ENCODE measurements at regions not wholly inside any gene's neighbourhood (a gene's known extent, or its start where the extent isn't known, plus 50 kb on each side); places are given as distances from the start of the nearest gene placed in this dataset.

GRCh38 chr22:47237890-47238480 is 475.5 kb downstream of the TBC1D22A start:
- H3K36me3 ChIP-seq (ENCODE audit: control insufficient read depth in 1 of 2, insufficient read depth in 2 of 2, low read length in 2 of 2), result no peaks in the 10 kb centered on the region
- H3K4me3 ChIP-seq (ENCODE audit: low read depth in 1 of 2, low read length in 2 of 2), result no peak overlapping the region
- no peaks in the 10 kb centered on the region for H3K9me3 ChIP-seq (ENCODE audit: control insufficient read depth in 1 of 2, low read length in 2 of 2)
- no peaks in the 10 kb centered on the region for H3K4me1 ChIP-seq (ENCODE audit: control insufficient read depth in 1 of 2, insufficient read depth in 2 of 2, low read length in 2 of 2)
- no peak overlapping the region for H3K27ac ChIP-seq (ENCODE audit: low read length)
- no peaks in the 10 kb centered on the region for H3K27me3 ChIP-seq (ENCODE audit: low read depth, low read length)

- no peaks in the 10 kb centered on the region for H3K4me1 ChIP-seq (ENCODE audit: control insufficient read depth in 1 of 2, insufficient read depth in 2 of 2, low read length in 2 of 2)
- no peak overlapping the region for H3K27ac ChIP-seq (ENCODE audit: low read length)
- no peaks in the 10 kb centered on the region for H3K36me3 ChIP-seq (ENCODE audit: control insufficient read depth in 1 of 2, insufficient read depth in 2 of 2, low read length in 2 of 2)
- H3K9me3 ChIP-seq (ENCODE audit: control insufficient read depth in 1 of 2, low read length in 2 of 2), result no peaks in the 10 kb centered on the region
- no peak overlapping the region for H3K4me3 ChIP-seq (ENCODE audit: low read depth in 1 of 2, low read length in 2 of 2)
- H3K27me3 ChIP-seq (ENCODE audit: low read depth, low read length), result no peaks in the 10 kb centered on the region
Observed at GRCh38 chr22:47236718-47237117, 474.3 kb downstream of the TBC1D22A start.

GRCh38 chr22:47236161-47236560 is 473.7 kb downstream of the TBC1D22A start:
- H3K9me3 ChIP-seq (ENCODE audit: control insufficient read depth in 1 of 2, low read length in 2 of 2), result no peaks in the 10 kb centered on the region
- no peaks in the 10 kb centered on the region for H3K27me3 ChIP-seq (ENCODE audit: low read depth, low read length)
- H3K4me1 ChIP-seq (ENCODE audit: control insufficient read depth in 1 of 2, insufficient read depth in 2 of 2, low read length in 2 of 2), result no peaks in the 10 kb centered on the region
- H3K36me3 ChIP-seq (ENCODE audit: control insufficient read depth in 1 of 2, insufficient read depth in 2 of 2, low read length in 2 of 2), result no peaks in the 10 kb centered on the region
- no peak overlapping the region for H3K27ac ChIP-seq (ENCODE audit: low read length)
- no peak overlapping the region for H3K4me3 ChIP-seq (ENCODE audit: low read depth in 1 of 2, low read length in 2 of 2)

GRCh38 chr22:47233316-47234243 is 471.1 kb downstream of the TBC1D22A start:
- H3K27ac ChIP-seq (ENCODE audit: low read length), result no peak overlapping the region
- H3K36me3 ChIP-seq (ENCODE audit: control insufficient read depth in 1 of 2, insufficient read depth in 2 of 2, low read length in 2 of 2), result no peaks in the 10 kb centered on the region
- no peaks in the 10 kb centered on the region for H3K27me3 ChIP-seq (ENCODE audit: low read depth, low read length)
- H3K4me3 ChIP-seq (ENCODE audit: low read depth in 1 of 2, low read length in 2 of 2), result no peak overlapping the region
- H3K4me1 ChIP-seq (ENCODE audit: control insufficient read depth in 1 of 2, insufficient read depth in 2 of 2, low read length in 2 of 2), result no peaks in the 10 kb centered on the region
- no peaks in the 10 kb centered on the region for H3K9me3 ChIP-seq (ENCODE audit: control insufficient read depth in 1 of 2, low read length in 2 of 2)

GRCh38 chr22:47232753-47233152 is 470.3 kb downstream of the TBC1D22A start:
- H3K4me1 ChIP-seq (ENCODE audit: control insufficient read depth in 1 of 2, insufficient read depth in 2 of 2, low read length in 2 of 2), result no peaks in the 10 kb centered on the region
- H3K36me3 ChIP-seq (ENCODE audit: control insufficient read depth in 1 of 2, insufficient read depth in 2 of 2, low read length in 2 of 2), result no peaks in the 10 kb centered on the region
- no peak overlapping the region for H3K4me3 ChIP-seq (ENCODE audit: low read depth in 1 of 2, low read length in 2 of 2)
- H3K27ac ChIP-seq (ENCODE audit: low read length), result no peak overlapping the region
- H3K9me3 ChIP-seq (ENCODE audit: control insufficient read depth in 1 of 2, low read length in 2 of 2), result no peaks in the 10 kb centered on the region
- H3K27me3 ChIP-seq (ENCODE audit: low read depth, low read length), result no peaks in the 10 kb centered on the region

GRCh38 chr22:47232197-47232596 is 469.7 kb downstream of the TBC1D22A start:
- Histone ChIP-seq H3K36me3 (ENCODE audit: control insufficient read depth in 1 of 2, insufficient read depth in 2 of 2, low read length in 2 of 2) (no peaks in the 10 kb centered on the region), H3K27ac (ENCODE audit: low read length) (no peak overlapping the region), H3K9me3 (ENCODE audit: control insufficient read depth in 1 of 2, low read length in 2 of 2) (no peaks in the 10 kb centered on the region), H3K4me3 (ENCODE audit: low read depth in 1 of 2, low read length in 2 of 2) (no peak overlapping the region), H3K4me1 (ENCODE audit: control insufficient read depth in 1 of 2, insufficient read depth in 2 of 2, low read length in 2 of 2) (no peaks in the 10 kb centered on the region), H3K27me3 (ENCODE audit: low read depth, low read length) (no peaks in the 10 kb centered on the region)

GRCh38 chr22:47231759-47232158 is 469.3 kb downstream of the TBC1D22A start:
- Histone ChIP-seq H3K4me1 (ENCODE audit: control insufficient read depth in 1 of 2, insufficient read depth in 2 of 2, low read length in 2 of 2) (no peaks in the 10 kb centered on the region), H3K4me3 (ENCODE audit: low read depth in 1 of 2, low read length in 2 of 2) (no peak overlapping the region), H3K9me3 (ENCODE audit: control insufficient read depth in 1 of 2, low read length in 2 of 2) (no peaks in the 10 kb centered on the region), H3K36me3 (ENCODE audit: control insufficient read depth in 1 of 2, insufficient read depth in 2 of 2, low read length in 2 of 2) (no peaks in the 10 kb centered on the region), H3K27me3 (ENCODE audit: low read depth, low read length) (no peaks in the 10 kb centered on the region), H3K27ac (ENCODE audit: low read length) (no peak overlapping the region)

- Histone ChIP-seq H3K4me1 (ENCODE audit: control insufficient read depth in 1 of 2, insufficient read depth in 2 of 2, low read length in 2 of 2) (no peaks in the 10 kb centered on the region), H3K36me3 (ENCODE audit: control insufficient read depth in 1 of 2, insufficient read depth in 2 of 2, low read length in 2 of 2) (no peaks in the 10 kb centered on the region), H3K27me3 (ENCODE audit: low read depth, low read length) (no peaks in the 10 kb centered on the region), H3K27ac (ENCODE audit: low read length) (no peak overlapping the region), H3K4me3 (ENCODE audit: low read depth in 1 of 2, low read length in 2 of 2) (no peak overlapping the region), H3K9me3 (ENCODE audit: control insufficient read depth in 1 of 2, low read length in 2 of 2) (no peaks in the 10 kb centered on the region)
Observed at GRCh38 chr22:47230741-47231140, 468.3 kb downstream of the TBC1D22A start.

GRCh38 chr22:47230251-47230650 is 467.8 kb downstream of the TBC1D22A start:
- no peaks in the 10 kb centered on the region for H3K9me3 ChIP-seq (ENCODE audit: control insufficient read depth in 1 of 2, low read length in 2 of 2)
- H3K36me3 ChIP-seq (ENCODE audit: control insufficient read depth in 1 of 2, insufficient read depth in 2 of 2, low read length in 2 of 2), result no peaks in the 10 kb centered on the region
- no peak overlapping the region for H3K27ac ChIP-seq (ENCODE audit: low read length)
- no peaks in the 10 kb centered on the region for H3K27me3 ChIP-seq (ENCODE audit: low read depth, low read length)
- H3K4me1 ChIP-seq (ENCODE audit: control insufficient read depth in 1 of 2, insufficient read depth in 2 of 2, low read length in 2 of 2), result no peaks in the 10 kb centered on the region
- no peak overlapping the region for H3K4me3 ChIP-seq (ENCODE audit: low read depth in 1 of 2, low read length in 2 of 2)

GRCh38 chr22:47228767-47229166 is 466.3 kb downstream of the TBC1D22A start:
- Histone ChIP-seq H3K27me3 (ENCODE audit: low read depth, low read length) (no peaks in the 10 kb centered on the region), H3K36me3 (ENCODE audit: control insufficient read depth in 1 of 2, insufficient read depth in 2 of 2, low read length in 2 of 2) (no peaks in the 10 kb centered on the region), H3K4me3 (ENCODE audit: low read depth in 1 of 2, low read length in 2 of 2) (no peak overlapping the region), H3K4me1 (ENCODE audit: control insufficient read depth in 1 of 2, insufficient read depth in 2 of 2, low read length in 2 of 2) (no peaks in the 10 kb centered on the region), H3K27ac (ENCODE audit: low read length) (no peak overlapping the region), H3K9me3 (ENCODE audit: control insufficient read depth in 1 of 2, low read length in 2 of 2) (no peaks in the 10 kb centered on the region)

- Histone ChIP-seq H3K4me1 (ENCODE audit: control insufficient read depth in 1 of 2, insufficient read depth in 2 of 2, low read length in 2 of 2) (no peaks in the 10 kb centered on the region), H3K27me3 (ENCODE audit: low read depth, low read length) (no peaks in the 10 kb centered on the region), H3K9me3 (ENCODE audit: control insufficient read depth in 1 of 2, low read length in 2 of 2) (no peaks in the 10 kb centered on the region), H3K27ac (ENCODE audit: low read length) (no peak overlapping the region), H3K4me3 (ENCODE audit: low read depth in 1 of 2, low read length in 2 of 2) (no peak overlapping the region), H3K36me3 (ENCODE audit: control insufficient read depth in 1 of 2, insufficient read depth in 2 of 2, low read length in 2 of 2) (no peaks in the 10 kb centered on the region)
Observed at GRCh38 chr22:47225931-47226633, 463.6 kb downstream of the TBC1D22A start.

Data from muscle layer of duodenum (tissue), 2 donors.